OCI-LY7 (cell line): ENCODE measurements at regions not wholly inside any gene's neighbourhood (a gene's known extent, or its start where the extent isn't known, plus 50 kb on each side); places are given as distances from the start of the nearest gene placed in this dataset.

Experiments
- BruUV-seq: library from RNA; stranded (reverse); fragments of 400-500 nt; replicated peaks from 2 replicates; lab custom pipeline; 2021; lab: Mats Ljungman, UMichigan
- CTCF ChIA-PET: fragments of 300-600 bp; sonication (Branson Sonifier 250); formaldehyde crosslinking; loops from one replicate; lab custom pipeline; 2022; ENCODE audit warnings: antibody characterized with exemption; ENCODE audit not compliant: unreplicated experiment; lab: Charles Lee
- POLR2A ChIA-PET: fragments of 300-600 bp; sonication (Branson Sonifier 250); formaldehyde crosslinking; loops from one replicate; lab custom pipeline; 2022; ENCODE audit warnings: antibody characterized with exemption; lab: Charles Lee
- DNase-seq: peaks from one replicate; pipeline ENCODE4 v3.0.0-alpha.2; 2015; ENCODE audit warnings: low spot score
- H2AFZ ChIP-seq: fragments of 200-600 bp; sonication (generic), shearing (Covaris generic); 2 replicates; pipeline ENCODE4 v1.6.1; 2014; ENCODE audit warnings: mild to moderate bottlenecking, antibody characterized with exemption, low read length, moderate library complexity
- H3K27ac ChIP-seq: fragments of 200-600 bp; sonication (generic); 2 replicates; pipeline ENCODE4 v1.5.1; 2014; ENCODE audit warnings: mixed run types, low read depth, mild to moderate bottlenecking, moderate library complexity, low read length, inconsistent platforms; ENCODE audit not compliant: poor library complexity, severe bottlenecking
- H3K36me3 ChIP-seq: fragments of 200-600 bp; sonication (generic); 2 replicates; pipeline ENCODE4 v1.6.1; 2014; ENCODE audit warnings: mild to moderate bottlenecking, antibody characterized with exemption, low read length, moderate library complexity, mixed read lengths; ENCODE audit not compliant: insufficient read depth
- H3K4me1 ChIP-seq: fragments of 200-600 bp; sonication (generic); 2 replicates; pipeline ENCODE4 v1.5.1; 2014; ENCODE audit warnings: mild to moderate bottlenecking, low read length; ENCODE audit not compliant: insufficient read depth, poor library complexity, severe bottlenecking
- H3K4me2 ChIP-seq: fragments of 200-600 bp; sonication (generic); 2 replicates; pipeline ENCODE4 v1.6.1; 2014; ENCODE audit warnings: mild to moderate bottlenecking, low read length
- H3K4me3 ChIP-seq: fragments of 200-600 bp; sonication (generic); 2 replicates; pipeline ENCODE4 v1.5.1; 2014; ENCODE audit warnings: mild to moderate bottlenecking, low read depth, low read length; ENCODE audit not compliant: poor library complexity, severe bottlenecking
- H3K79me2 ChIP-seq: fragments of 200-600 bp; sonication (generic); 2 replicates; pipeline ENCODE4 v1.6.1; 2016; ENCODE audit warnings: low read depth, mild to moderate bottlenecking, low read length, moderate library complexity, mixed read lengths; ENCODE audit not compliant: insufficient read depth
- H3K9me2 ChIP-seq: fragments of 200-600 bp; sonication (generic); 2 replicates; pipeline ENCODE4 v1.6.1; 2016; ENCODE audit warnings: mild to moderate bottlenecking, low read length, mixed read lengths; ENCODE audit not compliant: insufficient read depth
- H3K9me3 ChIP-seq: fragments of 200-600 bp; sonication (generic); 2 replicates; pipeline ENCODE4 v1.6.1; 2014; ENCODE audit warnings: mild to moderate bottlenecking, mixed run types, low read length, mixed read lengths
- H4K20me1 ChIP-seq: fragments of 200-600 bp; sonication (generic); 2 replicates; pipeline ENCODE4 v1.6.1; 2014; ENCODE audit warnings: mild to moderate bottlenecking, antibody characterized with exemption, low read length, moderate library complexity, mixed read lengths; ENCODE audit not compliant: insufficient read depth
- EZH2phosphoT487 ChIP-seq: fragments of 200-600 bp; sonication (generic); IDR thresholded peaks from 2 replicates; pipeline ENCODE4 v1.6.1; 2018; ENCODE audit warnings: low read depth, borderline replicate concordance, mild to moderate bottlenecking, mixed run types, antibody characterized with exemption, low read length, moderate library complexity, mixed read lengths
- intact Hi-C: fragments of 100-400 bp; cut with micrococcal nuclease; formaldehyde crosslinking; loops from one replicate; pipeline ENCODE4 v1.10.0; 2022; ENCODE audit not compliant: unreplicated experiment
- TF ChIP-seq, protein P1 (sequence below): fragments of 200-600 bp; sonication (generic); conservative IDR thresholded peaks from 2 replicates; pipeline ENCODE4 v1.5.1; 2014; ENCODE audit warnings: mild to moderate bottlenecking, antibody characterized with exemption, low read length, moderate library complexity, mixed read lengths

DNA sequence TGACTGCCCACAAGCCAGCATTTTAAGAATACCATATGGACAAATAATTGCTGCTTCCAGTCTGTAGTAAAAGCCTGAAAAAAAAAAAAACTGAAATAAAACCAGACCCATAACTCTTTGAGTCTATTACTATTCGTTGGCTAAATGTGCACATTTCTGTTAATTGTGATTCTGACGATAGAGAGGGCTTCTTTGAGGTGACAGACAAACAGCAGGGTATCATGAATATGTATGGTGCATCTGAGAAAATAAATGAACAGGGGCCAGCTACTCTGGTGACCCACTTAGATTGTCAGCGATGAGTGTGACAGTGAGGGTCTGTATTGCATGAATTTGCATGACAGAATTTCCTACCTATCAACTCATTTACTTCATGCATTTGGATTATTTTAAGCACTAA, 427.8 kb upstream of the SOX11 start:
- H3K9me2 ChIP-seq, result no peaks in the 10 kb centered on the region
- no peak overlapping the region for H3K27ac ChIP-seq
- H4K20me1 ChIP-seq, result no peaks in the 10 kb centered on the region
- POLR2A ChIA-PET, result interaction anchor here (0.7 kb wide), 1 partner anchor 140 kb away, joined by 3 read pairs; no protein-coding TSS in a partner anchor
- H3K4me2 ChIP-seq, result no peak overlapping the region
- CTCF ChIA-PET, result no interaction called here
- DNase-seq, result no peak
- no peak overlapping the region for H2AFZ ChIP-seq
- BruUV-seq, result no TSS peak
- intact Hi-C loops, result no loop called here
- no peaks in the 10 kb centered on the region for H3K36me3 ChIP-seq
- H3K4me3 ChIP-seq, result no peak overlapping the region
- H3K9me3 ChIP-seq, result no peaks in the 10 kb centered on the region
- no peaks in the 10 kb centered on the region for H3K79me2 ChIP-seq
- H3K4me1 ChIP-seq, result no peaks in the 10 kb centered on the region
- TF ChIP-seq EZH2phosphoT487, result no peak
- TF ChIP-seq, protein P1, sequence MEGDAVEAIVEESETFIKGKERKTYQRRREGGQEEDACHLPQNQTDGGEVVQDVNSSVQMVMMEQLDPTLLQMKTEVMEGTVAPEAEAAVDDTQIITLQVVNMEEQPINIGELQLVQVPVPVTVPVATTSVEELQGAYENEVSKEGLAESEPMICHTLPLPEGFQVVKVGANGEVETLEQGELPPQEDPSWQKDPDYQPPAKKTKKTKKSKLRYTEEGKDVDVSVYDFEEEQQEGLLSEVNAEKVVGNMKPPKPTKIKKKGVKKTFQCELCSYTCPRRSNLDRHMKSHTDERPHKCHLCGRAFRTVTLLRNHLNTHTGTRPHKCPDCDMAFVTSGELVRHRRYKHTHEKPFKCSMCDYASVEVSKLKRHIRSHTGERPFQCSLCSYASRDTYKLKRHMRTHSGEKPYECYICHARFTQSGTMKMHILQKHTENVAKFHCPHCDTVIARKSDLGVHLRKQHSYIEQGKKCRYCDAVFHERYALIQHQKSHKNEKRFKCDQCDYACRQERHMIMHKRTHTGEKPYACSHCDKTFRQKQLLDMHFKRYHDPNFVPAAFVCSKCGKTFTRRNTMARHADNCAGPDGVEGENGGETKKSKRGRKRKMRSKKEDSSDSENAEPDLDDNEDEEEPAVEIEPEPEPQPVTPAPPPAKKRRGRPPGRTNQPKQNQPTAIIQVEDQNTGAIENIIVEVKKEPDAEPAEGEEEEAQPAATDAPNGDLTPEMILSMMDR, result no peak

DNA sequence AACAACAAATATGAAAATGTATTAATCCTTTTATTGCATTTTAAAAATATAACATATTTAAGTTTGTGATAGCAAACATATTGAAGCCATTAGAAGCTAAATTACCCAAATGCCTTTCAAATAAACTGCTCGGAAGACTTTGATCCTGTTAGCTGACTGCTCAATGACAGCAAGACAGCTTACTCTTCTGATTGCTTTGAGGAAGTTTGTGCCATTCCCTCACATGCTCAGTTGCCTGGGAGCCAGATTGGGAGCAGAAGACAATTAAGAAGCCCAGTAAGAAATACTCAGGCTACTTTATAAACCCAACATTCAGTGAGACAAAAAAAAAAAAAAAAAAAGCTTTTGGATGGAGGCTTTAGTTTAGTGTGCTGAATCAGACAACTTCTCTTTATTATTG, 407.1 kb upstream of the SOX11 start:
- no TSS peak for BruUV-seq
- POLR2A ChIA-PET, result interaction anchor here (0.5 to 0.8 kb wide), 3 partner anchors 59 to 635 kb away, joined by 3 to 9 read pairs (median 3); no protein-coding TSS in a partner anchor
- TF ChIP-seq, protein P1, result no peak
- TF ChIP-seq EZH2phosphoT487, result no peak

More for the DNA sequence above, 407.1 kb upstream of the SOX11 start:
- Histone ChIP-seq H4K20me1 (no peaks in the 10 kb centered on the region), H3K9me2 (no peaks in the 10 kb centered on the region), H3K4me2 (no peak overlapping the region), H2AFZ (no peak overlapping the region), H3K36me3 (no peaks in the 10 kb centered on the region), H3K27ac (no peak overlapping the region), H3K4me1 (no peaks in the 10 kb centered on the region), H3K9me3 (no peaks in the 10 kb centered on the region), H3K79me2 (no peaks in the 10 kb centered on the region), H3K4me3 (no peak overlapping the region)
- DNase-seq, result no peak
- intact Hi-C loops, result no loop called here
- CTCF ChIA-PET, result interaction anchor here (1.0 kb wide), 1 partner anchor 9 kb away, joined by 3 read pairs; no protein-coding TSS in a partner anchor
